KMS-11 (cell line): ENCODE measurements at regions not wholly inside any gene's neighbourhood (a gene's known extent, or its start where the extent isn't known, plus 50 kb on each side); places are given as distances from the start of the nearest gene placed in this dataset.
"Not testable (repeated sequence)": the region's sequence is repeated elsewhere in the genome, so short reads cannot be mapped to it uniquely, and the experiment has no call there.

Experiments
- H2AFZ ChIP-seq: fragments of 200-600 bp; sonication (generic); 2 replicates; pipeline ENCODE4 v1.6.1; 2016; ENCODE audit warnings: antibody characterized with exemption, mixed run types, low read depth
- H3K27ac ChIP-seq: fragments of 200-600 bp; sonication (generic); 2 replicates; pipeline ENCODE4 v1.6.1; 2016; ENCODE audit warnings: mild to moderate bottlenecking, mixed run types
- H3K27me3 ChIP-seq: fragments of 200-600 bp; sonication (generic); 2 replicates; pipeline ENCODE4 v1.6.1; 2017; ENCODE audit warnings: mild to moderate bottlenecking, low read depth, mixed run types, moderate library complexity; ENCODE audit not compliant: insufficient read depth
- H3K36me3 ChIP-seq: fragments of 200-600 bp; sonication (generic); 2 replicates; pipeline ENCODE4 v1.6.1; 2017; ENCODE audit warnings: mild to moderate bottlenecking, mixed run types; ENCODE audit not compliant: insufficient read depth
- H3K4me1 ChIP-seq: fragments of 200-600 bp; sonication (generic); 2 replicates; pipeline ENCODE4 v1.6.1; 2016; ENCODE audit warnings: mild to moderate bottlenecking, low read depth, mixed run types; ENCODE audit not compliant: poor library complexity, severe bottlenecking
- H3K4me2 ChIP-seq: fragments of 200-600 bp; sonication (generic); 2 replicates; pipeline ENCODE4 v1.7.0; 2016; ENCODE audit warnings: mild to moderate bottlenecking, mixed run types
- H3K4me3 ChIP-seq: fragments of 200-600 bp; sonication (generic); IDR thresholded peaks from 2 replicates; pipeline ENCODE4 v1.6.1; 2017; ENCODE audit warnings: low read depth, low read length, mixed read lengths; ENCODE audit not compliant: insufficient read depth
- H3K79me2 ChIP-seq: fragments of 200-600 bp; sonication (generic); 2 replicates; pipeline ENCODE4 v1.6.1; 2016; ENCODE audit warnings: low read depth, mixed run types; ENCODE audit not compliant: insufficient read depth
- H3K9ac ChIP-seq: fragments of 200-600 bp; sonication (generic); 2 replicates; pipeline ENCODE4 v1.6.1; 2016; ENCODE audit warnings: mild to moderate bottlenecking, mixed run types
- H4K20me1 ChIP-seq: fragments of 200-600 bp; sonication (generic); 2 replicates; pipeline ENCODE4 v1.6.1; 2016; ENCODE audit warnings: mild to moderate bottlenecking, mixed run types; ENCODE audit not compliant: insufficient read depth
- CTCF ChIP-seq: fragments of 200-600 bp; sonication (generic); conservative IDR thresholded peaks from 2 replicates; pipeline ENCODE4 v1.6.1; 2017; ENCODE audit warnings: low read depth, mild to moderate bottlenecking, antibody characterized with exemption, low read length, moderate library complexity, mixed read lengths

- Histone ChIP-seq H3K27ac (no peak overlapping the region), H3K4me2 (no peak overlapping the region)
- TF ChIP-seq CTCF = no peak
Observed at GRCh38 chr13:30520571-30520970, 54.8 kb upstream of the HMGB1 start.

GRCh38 chr13:30523211-30523610 lies 57.5 kb upstream of the HMGB1 start:
- Histone ChIP-seq H3K4me1 (no peaks in the 10 kb centered on the region), H3K4me2 (no peak overlapping the region), H4K20me1 (no peaks in the 10 kb centered on the region), H2AFZ (no peak overlapping the region), H3K36me3 (no peaks in the 10 kb centered on the region), H3K4me3 (no peak overlapping the region), H3K27me3 (no peaks in the 10 kb centered on the region), H3K27ac (no peak overlapping the region), H3K9ac (no peak overlapping the region), H3K79me2 (no peaks in the 10 kb centered on the region)
- TF ChIP-seq CTCF = no peak

More at GRCh38 chr13:30520571-30520970, 54.8 kb upstream of the HMGB1 start:
- Histone ChIP-seq H4K20me1 (no peaks in the 10 kb centered on the region), H3K4me3 (no peak overlapping the region), H3K36me3 (no peaks in the 10 kb centered on the region), H3K79me2 (no peaks in the 10 kb centered on the region), H2AFZ (no peak overlapping the region), H3K4me1 (no peaks in the 10 kb centered on the region), H3K27me3 (no peaks in the 10 kb centered on the region), H3K9ac (no peak overlapping the region)

- not testable (repeated sequence) for H4K20me1 ChIP-seq, H3K4me2 ChIP-seq, H3K27me3 ChIP-seq, H3K4me3 ChIP-seq, H3K36me3 ChIP-seq, H3K4me1 ChIP-seq, H3K27ac ChIP-seq, H2AFZ ChIP-seq, H3K9ac ChIP-seq, H3K79me2 ChIP-seq
Observed at GRCh38 chr13:30523817-30524216, 58.1 kb upstream of the HMGB1 start.

- H4K20me1 ChIP-seq, H3K27me3 ChIP-seq, H3K27ac ChIP-seq, H2AFZ ChIP-seq, H3K4me1 ChIP-seq, H3K4me2 ChIP-seq, H3K4me3 ChIP-seq, H3K36me3 ChIP-seq, H3K79me2 ChIP-seq, H3K9ac ChIP-seq: not testable (repeated sequence)
Observed at GRCh38 chr13:30525212-30525611, 59.5 kb upstream of the HMGB1 start.

- Histone ChIP-seq H3K4me2 (no peak overlapping the region), H3K79me2 (no peaks in the 10 kb centered on the region), H3K4me1 (peaks cover 4% of the 10 kb centered on the region), H4K20me1 (no peaks in the 10 kb centered on the region), H3K27me3 (no peaks in the 10 kb centered on the region), H2AFZ (no peak overlapping the region), H3K36me3 (no peaks in the 10 kb centered on the region), H3K4me3 (no peak overlapping the region), H3K27ac (no peak overlapping the region), H3K9ac (no peak overlapping the region)
- TF ChIP-seq CTCF = no peak
Observed at GRCh38 chr13:30526612-30527495, 61.1 kb upstream of the HMGB1 start.
